ENCODE measurements at regions not wholly inside any gene's neighbourhood (a gene's known extent, or its start where the extent isn't known, plus 50 kb on each side); places are given as distances from the start of the nearest gene placed in this dataset.

DNA sequence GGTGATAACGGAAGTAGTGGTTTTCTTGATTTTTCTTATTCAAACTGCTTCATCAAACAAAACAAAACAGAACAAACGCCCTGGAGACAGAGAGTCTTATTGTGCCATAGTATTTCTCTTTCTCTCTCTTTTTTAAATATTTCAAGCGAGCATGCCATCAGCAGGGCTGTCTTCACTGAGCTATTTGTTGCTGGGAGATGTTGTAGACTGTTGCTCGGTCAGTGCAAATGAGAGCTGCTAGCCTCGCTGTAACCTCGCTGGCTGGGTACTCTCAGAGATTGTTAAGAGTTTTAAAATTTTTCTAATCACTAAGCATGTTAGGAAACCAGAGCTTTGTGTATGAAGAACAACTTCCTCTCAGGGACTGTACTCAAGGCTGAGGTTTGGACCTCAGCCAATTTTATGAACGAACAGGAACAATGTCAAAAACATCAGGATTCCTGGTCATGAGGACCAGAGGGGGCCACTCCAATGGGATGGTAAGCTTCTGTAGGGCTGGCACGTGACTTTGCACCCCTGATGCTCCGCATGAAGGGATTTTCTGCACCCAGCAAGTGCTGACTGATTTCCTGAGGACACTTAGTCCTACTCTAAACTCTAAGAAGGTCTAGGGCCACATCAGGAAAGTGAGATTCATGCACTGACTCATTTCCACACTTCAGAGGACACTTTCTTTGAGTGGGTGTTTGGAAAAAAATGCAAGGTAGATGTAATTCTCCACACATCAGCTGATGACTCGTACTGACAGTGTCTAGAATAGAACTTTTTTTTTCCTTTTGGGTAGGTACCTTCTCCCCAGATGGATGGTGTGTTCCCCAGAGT lies 59.8 kb upstream of the IL1R1 start:
- ChIA-PET CTCF (interaction anchor here (1.0 to 2.5 kb wide), 8 partner anchors 10 to 367 kb away, joined by 3 to 14 read pairs (median 4); no protein-coding TSS in a partner anchor), POLR2A (interaction anchor here (0.7 to 3.5 kb wide), 17 partner anchors 8 to 355 kb away, joined by 3 to 25 read pairs (median 3); no protein-coding TSS in a partner anchor)
- ATAC-seq (peak; percentile 93), DNase-seq (peak; percentile 74)
- Mint-ChIP-seq H3K4me3 (peak overlapping the region; percentile 56), H3K27me3 (no peaks in the 10 kb centered on the region), H3K27ac (peak overlapping the region; percentile 92), H3K9me3 (peaks cover 13% of the 10 kb centered on the region), H3K36me3 (ENCODE audit: low read depth) (peaks cover 6% of the 10 kb centered on the region), H3K4me1 (ENCODE audit: low read depth) (peaks cover 53% of the 10 kb centered on the region)
- TF ChIP-seq, protein P1, sequence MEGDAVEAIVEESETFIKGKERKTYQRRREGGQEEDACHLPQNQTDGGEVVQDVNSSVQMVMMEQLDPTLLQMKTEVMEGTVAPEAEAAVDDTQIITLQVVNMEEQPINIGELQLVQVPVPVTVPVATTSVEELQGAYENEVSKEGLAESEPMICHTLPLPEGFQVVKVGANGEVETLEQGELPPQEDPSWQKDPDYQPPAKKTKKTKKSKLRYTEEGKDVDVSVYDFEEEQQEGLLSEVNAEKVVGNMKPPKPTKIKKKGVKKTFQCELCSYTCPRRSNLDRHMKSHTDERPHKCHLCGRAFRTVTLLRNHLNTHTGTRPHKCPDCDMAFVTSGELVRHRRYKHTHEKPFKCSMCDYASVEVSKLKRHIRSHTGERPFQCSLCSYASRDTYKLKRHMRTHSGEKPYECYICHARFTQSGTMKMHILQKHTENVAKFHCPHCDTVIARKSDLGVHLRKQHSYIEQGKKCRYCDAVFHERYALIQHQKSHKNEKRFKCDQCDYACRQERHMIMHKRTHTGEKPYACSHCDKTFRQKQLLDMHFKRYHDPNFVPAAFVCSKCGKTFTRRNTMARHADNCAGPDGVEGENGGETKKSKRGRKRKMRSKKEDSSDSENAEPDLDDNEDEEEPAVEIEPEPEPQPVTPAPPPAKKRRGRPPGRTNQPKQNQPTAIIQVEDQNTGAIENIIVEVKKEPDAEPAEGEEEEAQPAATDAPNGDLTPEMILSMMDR (IDR thresholded peaks at IDR 0.05): no peak
- intact Hi-C loops (cut with micrococcal nuclease): loop anchor here (2.0 to 10.0 kb wide), 3 partner anchors 20 to 368 kb away; no protein-coding TSS in a partner anchor

DNA sequence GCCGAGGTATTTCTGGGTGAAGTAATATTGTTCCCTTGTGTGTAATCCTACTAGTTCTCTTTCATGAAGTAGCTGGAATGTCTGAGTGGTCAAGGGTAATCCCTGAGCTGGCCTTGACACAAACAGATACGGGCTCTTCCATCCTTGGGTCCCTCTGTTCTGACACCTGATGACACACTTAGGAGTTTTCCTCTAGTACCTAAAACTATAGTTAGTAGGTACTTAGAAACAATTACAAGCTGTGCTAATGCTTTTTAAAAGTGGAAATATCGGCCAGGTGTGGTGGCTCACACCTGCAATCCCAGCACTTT lies 59.2 kb upstream of the IL1R1 start:
- Mint-ChIP-seq H3K4me1 (ENCODE audit: low read depth) (peaks cover 53% of the 10 kb centered on the region), H3K9me3 (peaks cover 16% of the 10 kb centered on the region), H3K27ac (peak overlapping the region; percentile 92), H3K27me3 (no peaks in the 10 kb centered on the region), H3K36me3 (ENCODE audit: low read depth) (peaks cover 6% of the 10 kb centered on the region), H3K4me3 (no peak overlapping the region)
- intact Hi-C loops (cut with micrococcal nuclease): loop anchor here (2.0 to 10.0 kb wide), 3 partner anchors 21 to 369 kb away; no protein-coding TSS in a partner anchor
- TF ChIP-seq, protein P1 (IDR thresholded peaks at IDR 0.05): no peak
- ATAC-seq: peak; percentile 46
- CTCF ChIA-PET: interaction anchor here (1.0 to 2.5 kb wide), 7 partner anchors 9 to 366 kb away, joined by 3 to 14 read pairs (median 4); no protein-coding TSS in a partner anchor
- DNase-seq: no peak
- POLR2A ChIA-PET: interaction anchor here (0.8 to 3.5 kb wide), 14 partner anchors 8 to 354 kb away, joined by 3 to 25 read pairs (median 4); no protein-coding TSS in a partner anchor

DNA sequence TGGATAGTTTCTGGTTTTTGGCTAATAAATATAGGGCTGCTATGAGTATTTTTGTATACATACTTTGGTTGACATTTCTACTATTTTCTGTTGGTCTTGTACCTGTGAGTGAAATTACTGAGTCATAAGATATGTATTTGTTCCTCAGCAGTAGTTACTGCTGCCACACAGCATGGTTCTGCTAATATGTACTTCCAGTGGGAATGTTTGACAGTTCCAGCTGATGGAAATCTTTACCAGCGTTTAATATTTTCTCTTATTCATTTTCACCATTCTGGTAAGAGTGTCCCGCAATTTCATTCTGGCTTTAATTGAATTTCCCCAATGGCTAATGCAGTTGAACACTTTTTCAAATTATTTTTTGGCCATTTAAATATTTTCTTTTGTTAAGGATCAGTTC lies 57.9 kb upstream of the IL1R1 start:
- ATAC-seq (no peak), DNase-seq (no peak)
- no peak overlapping the region for H3K27ac Mint-ChIP-seq
- POLR2A ChIA-PET: interaction anchor here (2.4 kb wide), 1 partner anchor 20 kb away, joined by 13 read pairs; no protein-coding TSS in a partner anchor
- peaks cover 17% of the 10 kb centered on the region for H3K9me3 Mint-ChIP-seq
- intact Hi-C loops (cut with micrococcal nuclease): loop anchor here (5.0 to 10.0 kb wide), 2 partner anchors 148 to 370 kb away; no protein-coding TSS in a partner anchor
- no peaks in the 10 kb centered on the region for H3K27me3 Mint-ChIP-seq
- CTCF ChIA-PET: interaction anchor here (2.1 to 2.5 kb wide), 3 partner anchors 65 to 156 kb away, joined by 7 to 14 read pairs (median 8); no protein-coding TSS in a partner anchor
- peaks cover 8% of the 10 kb centered on the region for H3K36me3 Mint-ChIP-seq (ENCODE audit: low read depth)
- no peak overlapping the region for H3K4me3 Mint-ChIP-seq
- peaks cover 53% of the 10 kb centered on the region for H3K4me1 Mint-ChIP-seq (ENCODE audit: low read depth)
- TF ChIP-seq, protein P1 (IDR thresholded peaks at IDR 0.05): no peak

DNA sequence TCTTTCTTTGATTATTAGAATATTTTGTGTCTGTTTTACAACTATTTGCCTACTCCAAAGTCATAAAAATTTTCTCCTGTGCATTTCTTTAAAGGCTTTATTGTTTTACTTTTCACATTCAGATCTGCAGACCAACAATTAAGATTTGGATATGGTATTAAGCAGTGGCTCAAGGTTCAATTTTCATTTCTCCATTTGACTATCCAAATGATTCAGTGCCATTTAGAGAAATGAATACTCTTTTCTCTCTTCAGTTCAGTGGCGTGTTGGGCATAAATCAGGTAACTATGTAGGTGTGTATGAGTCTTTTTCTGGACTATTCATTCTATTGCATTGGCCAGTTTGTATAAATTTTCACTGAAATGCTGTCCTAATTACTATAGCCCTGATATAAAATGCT lies 57.3 kb upstream of the IL1R1 start:
- Mint-ChIP-seq H3K4me1 (ENCODE audit: low read depth) (peaks cover 48% of the 10 kb centered on the region), H3K36me3 (ENCODE audit: low read depth) (peaks cover 8% of the 10 kb centered on the region), H3K27ac (no peak overlapping the region), H3K27me3 (no peaks in the 10 kb centered on the region), H3K9me3 (peaks cover 17% of the 10 kb centered on the region), H3K4me3 (no peak overlapping the region)
- ChIA-PET POLR2A (interaction anchor here (0.9 to 1.0 kb wide), 2 partner anchors 23 to 81 kb away, joined by 3 to 4 read pairs; no protein-coding TSS in a partner anchor), CTCF (interaction anchor here (1.2 to 2.1 kb wide), 3 partner anchors 16 to 155 kb away, joined by 3 to 7 read pairs (median 4); no protein-coding TSS in a partner anchor)
- ATAC-seq: no peak
- TF ChIP-seq, protein P1 (IDR thresholded peaks at IDR 0.05): no peak
- intact Hi-C loops (cut with micrococcal nuclease): loop anchor here (10.0 kb wide), 1 partner anchor 370 kb away; no protein-coding TSS in a partner anchor
- DNase-seq: no peak
